NB4 (cell line): ENCODE measurements at regions not wholly inside any gene's neighbourhood (a gene's known extent, or its start where the extent isn't known, plus 50 kb on each side); places are given as distances from the start of the nearest gene placed in this dataset.

Experiments
- DNase-seq: peaks from one replicate; pipeline ENCODE4 v3.0.0; 2010; ENCODE audit warnings: low read depth
- H3K4me3 ChIP-seq: one replicate; pipeline ENCODE4 v1.5.1; 2011; ENCODE audit warnings: mild to moderate bottlenecking, low read depth, low read length, moderate library complexity
- CTCF ChIP-seq: IDR thresholded peaks from one replicate; pipeline ENCODE4 v1.5.1; 2012; ENCODE audit warnings: low read depth, low read length
- MAX ChIP-seq: IDR thresholded peaks from 2 replicates; pipeline ENCODE4 v1.6.1; 2011; ENCODE audit warnings: low read depth, low read length
- MYC ChIP-seq: IDR thresholded peaks from 2 replicates; pipeline ENCODE4 v1.6.1; 2011; ENCODE audit warnings: low read depth, low read length
- POLR2A ChIP-seq: IDR thresholded peaks from 2 replicates; pipeline ENCODE4 v1.6.1; 2011; ENCODE audit warnings: mild to moderate bottlenecking; ENCODE audit not compliant: insufficient read length; ENCODE audit errors: extremely low read depth

- DNase-seq, result no peak
- TF ChIP-seq MYC (no peak), POLR2A (no peak), MAX (no peak), CTCF (no peak)
Observed at GRCh38 chr19:30145467-30145866, 203.4 kb downstream of the URI1 start.

GRCh38 chr19:30146346-30146745 lies 204.3 kb downstream of the URI1 start:
- DNase-seq, result no peak
- no peak overlapping the region for H3K4me3 ChIP-seq
- TF ChIP-seq MYC (no peak), POLR2A (no peak), CTCF (no peak), MAX (no peak)

More at GRCh38 chr19:30145467-30145866, 203.4 kb downstream of the URI1 start:
- H3K4me3 ChIP-seq, result no peak overlapping the region

- no peak for DNase-seq
- TF ChIP-seq MAX (no peak), CTCF (no peak), POLR2A (no peak)
- H3K4me3 ChIP-seq, result no peak overlapping the region
Observed at GRCh38 chr19:30148039-30148790, 206.2 kb downstream of the URI1 start.

- DNase-seq, result no peak
- H3K4me3 ChIP-seq, result no peak overlapping the region
- no peak for TF ChIP-seq POLR2A
- no peak for TF ChIP-seq CTCF
- TF ChIP-seq MAX, result no peak
- no peak for TF ChIP-seq MYC
Observed at GRCh38 chr19:30148803-30149202, 206.8 kb downstream of the URI1 start.

- H3K4me3 ChIP-seq, result no peak overlapping the region
- TF ChIP-seq MAX (no peak), MYC (no peak), CTCF (no peak), POLR2A (no peak)
- no peak for DNase-seq
Observed at GRCh38 chr19:30149300-30149699, 207.3 kb downstream of the URI1 start.
